ENCODE measurements at regions not wholly inside any gene's neighbourhood (a gene's known extent, or its start where the extent isn't known, plus 50 kb on each side); places are given as distances from the start of the nearest gene placed in this dataset.

- TF ChIP-seq EZH2 (IDR thresholded peaks at IDR 0.05; ENCODE audit: insufficient read depth, low read length), result no peak
- TF ChIP-seq, protein P1, sequence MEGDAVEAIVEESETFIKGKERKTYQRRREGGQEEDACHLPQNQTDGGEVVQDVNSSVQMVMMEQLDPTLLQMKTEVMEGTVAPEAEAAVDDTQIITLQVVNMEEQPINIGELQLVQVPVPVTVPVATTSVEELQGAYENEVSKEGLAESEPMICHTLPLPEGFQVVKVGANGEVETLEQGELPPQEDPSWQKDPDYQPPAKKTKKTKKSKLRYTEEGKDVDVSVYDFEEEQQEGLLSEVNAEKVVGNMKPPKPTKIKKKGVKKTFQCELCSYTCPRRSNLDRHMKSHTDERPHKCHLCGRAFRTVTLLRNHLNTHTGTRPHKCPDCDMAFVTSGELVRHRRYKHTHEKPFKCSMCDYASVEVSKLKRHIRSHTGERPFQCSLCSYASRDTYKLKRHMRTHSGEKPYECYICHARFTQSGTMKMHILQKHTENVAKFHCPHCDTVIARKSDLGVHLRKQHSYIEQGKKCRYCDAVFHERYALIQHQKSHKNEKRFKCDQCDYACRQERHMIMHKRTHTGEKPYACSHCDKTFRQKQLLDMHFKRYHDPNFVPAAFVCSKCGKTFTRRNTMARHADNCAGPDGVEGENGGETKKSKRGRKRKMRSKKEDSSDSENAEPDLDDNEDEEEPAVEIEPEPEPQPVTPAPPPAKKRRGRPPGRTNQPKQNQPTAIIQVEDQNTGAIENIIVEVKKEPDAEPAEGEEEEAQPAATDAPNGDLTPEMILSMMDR (IDR thresholded peaks at IDR 0.05; ENCODE audit: insufficient read depth, low read depth, low read length), result no peak
Observed at GRCh38 chrX:74370487-74370886, 50.8 kb upstream of the SLC16A2 start.

Data from astrocyte (in vitro differentiated cells and primary cell).